Gastroesophageal sphincter (tissue), 3 donors: ENCODE measurements at regions not wholly inside any gene's neighbourhood (a gene's known extent, or its start where the extent isn't known, plus 50 kb on each side); places are given as distances from the start of the nearest gene placed in this dataset.

ENCODE experiments used
- CTCF ChIP-seq, 4 experiments: fragments of 200-600 bp in 2 of 4; fragments of 450-650 bp in 2 of 4; sonication (generic) in 1 of 4; IDR thresholded peaks; one replicate each; pipeline ENCODE4 v1.5.1; 2017 to 2019; ENCODE audit warnings: antibody characterized with exemption in 4 of 4, mild to moderate bottlenecking in 2 of 4, moderate library complexity in 2 of 4
- POLR2A ChIP-seq, 2 donors: fragments of 450-650 bp; IDR thresholded peaks; one replicate each; pipeline ENCODE4 v1.6.1; 2017; ENCODE audit warnings: antibody characterized with exemption in 2 of 2, mild to moderate bottlenecking in 2 of 2, moderate library complexity in 1 of 2

GRCh38 chr1:81699234-81699633, 101.5 kb upstream of the ADGRL2 start:
- no peak for TF ChIP-seq CTCF (IDR thresholded peaks at IDR 0.05)
- TF ChIP-seq POLR2A (IDR thresholded peaks at IDR 0.05), result no peak
